ENCODE measurements at regions not wholly inside any gene's neighbourhood (a gene's known extent, or its start where the extent isn't known, plus 50 kb on each side); places are given as distances from the start of the nearest gene placed in this dataset.
"Not testable (repeated sequence)": the region's sequence is repeated elsewhere in the genome, so short reads cannot be mapped to it uniquely, and the experiment has no call there.

DNA sequence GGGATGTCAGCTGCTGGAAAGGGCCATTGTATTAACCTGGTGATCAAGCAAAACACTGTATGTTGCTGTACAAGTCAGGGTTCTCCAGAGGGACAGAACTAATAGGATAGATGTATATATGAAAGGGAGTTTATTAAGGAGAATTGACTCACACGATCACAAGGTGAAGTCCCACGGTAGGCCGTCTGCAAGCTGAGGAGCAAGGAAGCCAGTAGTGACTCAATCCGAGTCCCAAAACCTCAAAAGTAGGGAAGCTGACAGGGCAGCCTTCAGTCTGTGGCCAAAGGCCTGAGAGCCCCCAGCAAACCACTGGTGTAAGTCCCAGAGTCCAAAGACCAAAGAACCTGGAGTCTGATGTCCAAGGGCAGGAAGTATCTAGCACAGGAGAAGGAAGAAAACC lies 116.0 kb upstream of the DAP start:
- H3K27ac ChIP-seq (ENCODE audit: insufficient read depth, low read length, poor library complexity, severe bottlenecking); DNase-seq; H3K36me3 ChIP-seq (ENCODE audit: control insufficient read depth, insufficient read depth, low read length); H3K9me3 ChIP-seq (ENCODE audit: control insufficient read depth, low read length); H3K4me3 ChIP-seq (ENCODE audit: insufficient read depth, low read depth, low read length, poor library complexity, severe bottlenecking); H3K4me1 ChIP-seq (ENCODE audit: control insufficient read depth, insufficient read depth, low read length, poor library complexity, severe bottlenecking); H3K27me3 ChIP-seq (replicated peaks; ENCODE audit: control insufficient read depth, insufficient read depth, low read length, poor library complexity, severe bottlenecking): not testable (repeated sequence)

DNA sequence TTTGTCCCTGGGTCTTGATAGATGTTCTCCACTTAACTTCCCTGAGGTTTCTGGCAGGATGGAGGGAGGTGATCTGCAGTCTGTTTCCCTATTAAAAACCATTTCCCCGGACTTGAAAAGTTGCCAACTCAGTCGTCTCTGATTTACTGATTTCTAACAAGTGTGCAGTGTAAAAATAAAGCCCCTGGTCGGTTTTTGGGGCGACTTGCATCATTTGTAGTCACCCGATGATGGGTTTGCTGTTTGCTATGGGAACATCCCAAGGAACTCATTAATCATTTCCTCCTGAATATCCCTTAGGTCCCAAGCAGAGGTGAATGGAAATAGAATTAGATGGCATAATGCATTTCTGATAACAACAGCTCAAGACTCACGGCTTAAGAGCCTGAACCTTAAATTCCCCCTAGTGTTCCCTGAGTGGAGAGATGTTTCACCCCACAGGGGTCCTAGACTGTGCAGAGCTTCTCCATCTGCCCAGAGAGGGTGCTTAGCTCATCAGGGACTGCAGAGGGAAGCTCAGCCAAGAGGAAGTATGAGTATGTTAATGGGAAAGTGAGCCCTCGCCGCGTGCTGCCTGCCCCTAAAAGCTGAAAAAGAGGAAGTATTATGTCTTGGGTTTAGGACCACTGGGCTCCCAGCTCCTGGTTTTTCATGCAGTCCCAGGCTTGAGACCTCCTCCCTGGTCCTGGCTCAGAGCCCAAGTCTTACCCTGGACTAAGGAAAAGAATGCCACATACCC lies 115.1 kb upstream of the DAP start:
- Histone ChIP-seq H3K36me3 (ENCODE audit: control insufficient read depth, insufficient read depth, low read length) (no peaks in the 10 kb centered on the region), H3K4me3 (ENCODE audit: insufficient read depth, low read depth, low read length, poor library complexity, severe bottlenecking) (no peak overlapping the region), H3K4me1 (ENCODE audit: control insufficient read depth, insufficient read depth, low read length, poor library complexity, severe bottlenecking) (no peaks in the 10 kb centered on the region), H3K9me3 (ENCODE audit: control insufficient read depth, low read length) (no peaks in the 10 kb centered on the region), H3K27ac (ENCODE audit: insufficient read depth, low read length, poor library complexity, severe bottlenecking) (no peak overlapping the region), H3K27me3 (replicated peaks; ENCODE audit: control insufficient read depth, insufficient read depth, low read length, poor library complexity, severe bottlenecking) (no peaks in the 10 kb centered on the region)
- no peak for DNase-seq

GRCh38 chr5:10875201-10875768 lies 114.3 kb upstream of the DAP start:
- Histone ChIP-seq H3K4me1 (ENCODE audit: control insufficient read depth, insufficient read depth, low read length, poor library complexity, severe bottlenecking) (no peaks in the 10 kb centered on the region), H3K4me3 (ENCODE audit: insufficient read depth, low read depth, low read length, poor library complexity, severe bottlenecking) (no peak overlapping the region), H3K27ac (ENCODE audit: insufficient read depth, low read length, poor library complexity, severe bottlenecking) (no peak overlapping the region), H3K27me3 (replicated peaks; ENCODE audit: control insufficient read depth, insufficient read depth, low read length, poor library complexity, severe bottlenecking) (no peaks in the 10 kb centered on the region), H3K9me3 (ENCODE audit: control insufficient read depth, low read length) (no peaks in the 10 kb centered on the region), H3K36me3 (ENCODE audit: control insufficient read depth, insufficient read depth, low read length) (no peaks in the 10 kb centered on the region)
- DNase-seq, result no peak

DNA sequence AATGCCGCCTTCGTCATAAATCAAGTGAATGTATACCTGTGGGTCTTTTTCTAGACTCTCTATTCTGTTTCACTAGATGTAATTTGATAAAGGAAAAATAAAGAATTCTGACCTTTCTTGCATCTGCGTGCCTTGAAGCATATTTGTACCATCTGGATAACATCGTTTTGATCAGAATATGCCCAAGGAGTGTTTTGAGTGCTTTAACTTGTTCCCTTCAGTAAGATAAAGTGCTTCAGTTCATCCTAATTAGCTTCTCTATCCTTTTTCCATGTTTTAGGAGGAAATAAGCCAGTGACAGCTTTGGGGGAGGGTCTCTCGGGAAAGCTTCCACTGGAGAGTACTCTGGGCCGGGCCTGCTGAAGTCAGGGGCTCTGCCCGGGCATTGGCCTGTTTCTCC lies 113.5 kb upstream of the DAP start:
- no peak for DNase-seq
- Histone ChIP-seq H3K9me3 (ENCODE audit: control insufficient read depth, low read length) (no peaks in the 10 kb centered on the region), H3K4me1 (ENCODE audit: control insufficient read depth, insufficient read depth, low read length, poor library complexity, severe bottlenecking) (no peaks in the 10 kb centered on the region), H3K27me3 (replicated peaks; ENCODE audit: control insufficient read depth, insufficient read depth, low read length, poor library complexity, severe bottlenecking) (no peaks in the 10 kb centered on the region), H3K36me3 (ENCODE audit: control insufficient read depth, insufficient read depth, low read length) (no peaks in the 10 kb centered on the region), H3K27ac (ENCODE audit: insufficient read depth, low read length, poor library complexity, severe bottlenecking) (no peak overlapping the region), H3K4me3 (ENCODE audit: insufficient read depth, low read depth, low read length, poor library complexity, severe bottlenecking) (no peak overlapping the region)

DNA sequence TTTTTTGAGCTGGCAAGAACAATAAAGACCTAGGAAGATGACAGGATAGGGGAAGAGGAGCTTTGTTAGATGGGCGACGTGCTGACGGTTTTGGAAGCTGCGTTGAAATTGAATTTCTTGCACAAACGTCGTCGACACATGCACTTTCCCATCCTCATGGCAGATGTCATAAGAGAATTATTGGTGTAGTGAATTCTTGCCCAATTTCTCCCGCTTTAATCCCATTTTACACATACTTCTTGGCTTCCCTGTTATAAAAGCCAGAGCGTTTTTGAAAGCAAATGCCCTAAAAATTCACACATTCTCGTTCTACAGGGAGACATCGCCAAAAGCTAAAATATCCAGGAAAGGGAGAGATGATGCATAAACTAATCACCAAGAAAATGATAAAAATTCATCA lies 109.8 kb upstream of the DAP start:
- Histone ChIP-seq H3K36me3 (ENCODE audit: control insufficient read depth, insufficient read depth, low read length) (no peaks in the 10 kb centered on the region), H3K27me3 (replicated peaks; ENCODE audit: control insufficient read depth, insufficient read depth, low read length, poor library complexity, severe bottlenecking) (no peaks in the 10 kb centered on the region), H3K27ac (ENCODE audit: insufficient read depth, low read length, poor library complexity, severe bottlenecking) (no peak overlapping the region), H3K9me3 (ENCODE audit: control insufficient read depth, low read length) (no peaks in the 10 kb centered on the region), H3K4me1 (ENCODE audit: control insufficient read depth, insufficient read depth, low read length, poor library complexity, severe bottlenecking) (no peaks in the 10 kb centered on the region), H3K4me3 (ENCODE audit: insufficient read depth, low read depth, low read length, poor library complexity, severe bottlenecking) (no peak overlapping the region)
- no peak for DNase-seq

DNA sequence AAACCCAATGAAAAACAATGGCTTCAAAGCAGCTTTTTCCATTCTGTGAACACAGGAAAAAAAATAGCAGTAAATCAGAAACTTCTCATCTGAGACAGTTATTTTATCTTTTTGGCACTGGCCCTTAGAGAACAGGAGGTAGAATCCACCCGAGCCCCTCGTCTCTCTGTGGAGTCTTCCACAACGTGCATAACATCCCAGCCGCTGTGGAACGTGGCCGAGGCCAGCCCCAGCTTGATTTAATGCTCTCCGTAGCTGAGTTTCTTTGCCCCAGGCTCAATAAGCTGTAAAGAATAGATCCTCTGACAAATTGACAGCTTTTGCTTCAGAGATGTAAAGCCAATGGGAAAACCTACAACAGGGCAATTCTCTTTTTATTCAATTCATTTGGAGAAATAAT lies 107.9 kb upstream of the DAP start:
- Histone ChIP-seq H3K9me3 (ENCODE audit: control insufficient read depth, low read length) (no peaks in the 10 kb centered on the region), H3K4me1 (ENCODE audit: control insufficient read depth, insufficient read depth, low read length, poor library complexity, severe bottlenecking) (no peaks in the 10 kb centered on the region), H3K36me3 (ENCODE audit: control insufficient read depth, insufficient read depth, low read length) (no peaks in the 10 kb centered on the region), H3K27ac (ENCODE audit: insufficient read depth, low read length, poor library complexity, severe bottlenecking) (no peak overlapping the region), H3K4me3 (ENCODE audit: insufficient read depth, low read depth, low read length, poor library complexity, severe bottlenecking) (no peak overlapping the region), H3K27me3 (replicated peaks; ENCODE audit: control insufficient read depth, insufficient read depth, low read length, poor library complexity, severe bottlenecking) (no peaks in the 10 kb centered on the region)
- DNase-seq, result no peak

GRCh38 chr5:10867389-10868303 lies 106.6 kb upstream of the DAP start:
- no peak for DNase-seq
- Histone ChIP-seq H3K4me1 (ENCODE audit: control insufficient read depth, insufficient read depth, low read length, poor library complexity, severe bottlenecking) (no peaks in the 10 kb centered on the region), H3K4me3 (ENCODE audit: insufficient read depth, low read depth, low read length, poor library complexity, severe bottlenecking) (no peak overlapping the region)

GRCh38 chr5:10866913-10867312 lies 105.9 kb upstream of the DAP start:
- H3K4me1 ChIP-seq (ENCODE audit: control insufficient read depth, insufficient read depth, low read length, poor library complexity, severe bottlenecking), result no peaks in the 10 kb centered on the region
- DNase-seq, result no peak
- H3K36me3 ChIP-seq (ENCODE audit: control insufficient read depth, insufficient read depth, low read length), result no peaks in the 10 kb centered on the region
- H3K27ac ChIP-seq (ENCODE audit: insufficient read depth, low read length, poor library complexity, severe bottlenecking), result no peak overlapping the region
- no peak overlapping the region for H3K4me3 ChIP-seq (ENCODE audit: insufficient read depth, low read depth, low read length, poor library complexity, severe bottlenecking)
- no peaks in the 10 kb centered on the region for H3K9me3 ChIP-seq (ENCODE audit: control insufficient read depth, low read length)
- H3K27me3 ChIP-seq (replicated peaks; ENCODE audit: control insufficient read depth, insufficient read depth, low read length, poor library complexity, severe bottlenecking), result no peaks in the 10 kb centered on the region

More at GRCh38 chr5:10867389-10868303, 106.6 kb upstream of the DAP start:
- Histone ChIP-seq H3K9me3 (ENCODE audit: control insufficient read depth, low read length) (no peaks in the 10 kb centered on the region), H3K36me3 (ENCODE audit: control insufficient read depth, insufficient read depth, low read length) (no peaks in the 10 kb centered on the region), H3K27ac (ENCODE audit: insufficient read depth, low read length, poor library complexity, severe bottlenecking) (no peak overlapping the region), H3K27me3 (replicated peaks; ENCODE audit: control insufficient read depth, insufficient read depth, low read length, poor library complexity, severe bottlenecking) (no peaks in the 10 kb centered on the region)

DNA sequence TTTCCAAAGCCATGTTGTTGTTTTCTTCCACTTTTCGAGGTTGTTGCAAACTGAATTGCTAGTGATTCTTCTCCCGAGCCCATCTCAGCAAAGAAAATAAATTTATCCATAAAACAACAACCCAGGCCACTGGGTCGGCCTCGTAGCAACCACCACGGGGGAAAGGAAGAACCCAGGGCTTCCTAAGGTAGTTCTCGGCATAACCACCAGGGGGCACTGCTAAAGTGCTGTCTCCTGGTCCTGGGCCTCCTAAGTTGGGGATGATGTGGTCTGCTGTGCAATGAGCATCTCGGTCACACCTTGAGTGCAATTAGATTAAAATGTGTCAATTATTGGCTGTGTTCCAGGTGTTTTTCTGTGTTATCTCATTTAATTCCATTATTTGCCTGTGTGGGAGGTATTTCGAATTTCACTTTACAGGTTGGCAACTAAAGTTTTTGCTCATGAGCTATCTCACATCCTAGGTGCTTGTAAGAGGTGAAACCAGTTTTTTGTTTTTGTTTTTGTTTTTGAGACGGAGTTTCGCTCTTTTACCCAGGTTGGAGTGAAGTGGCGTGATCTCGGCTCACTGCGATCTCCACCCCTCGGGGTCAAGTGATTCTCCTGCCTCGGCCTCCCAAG lies 102.8 kb upstream of the DAP start:
- Histone ChIP-seq H3K27me3 (replicated peaks; ENCODE audit: control insufficient read depth, insufficient read depth, low read length, poor library complexity, severe bottlenecking) (no peaks in the 10 kb centered on the region), H3K27ac (ENCODE audit: insufficient read depth, low read length, poor library complexity, severe bottlenecking) (no peak overlapping the region), H3K9me3 (ENCODE audit: control insufficient read depth, low read length) (no peaks in the 10 kb centered on the region), H3K36me3 (ENCODE audit: control insufficient read depth, insufficient read depth, low read length) (no peaks in the 10 kb centered on the region), H3K4me1 (ENCODE audit: control insufficient read depth, insufficient read depth, low read length, poor library complexity, severe bottlenecking) (no peaks in the 10 kb centered on the region), H3K4me3 (ENCODE audit: insufficient read depth, low read depth, low read length, poor library complexity, severe bottlenecking) (no peak overlapping the region)
- peak in 2 of 3 donors; percentile 15 to 16 for DNase-seq

All from effector memory CD4-positive, alpha-beta T cell (primary cell).